ENCODE measurements at regions not wholly inside any gene's neighbourhood (a gene's known extent, or its start where the extent isn't known, plus 50 kb on each side); places are given as distances from the start of the nearest gene placed in this dataset.
A peak's percentile ranks its signal among the peaks of the same experiment; 100 is the strongest.

GRCh38 chr11:116162886-116163230 lies 609.9 kb downstream of the BUD13 start:
- Histone ChIP-seq H3K4me2 (0 out of 2 replicates have a peak overlapping the region, but pooled peaks have one; percentile 23), H3K79me2 (replicated peaks; ENCODE audit: insufficient read depth) (no peaks in the 10 kb centered on the region), H3K27ac (ENCODE audit: low read depth) (no peak overlapping the region), H3K27me3 (ENCODE audit: insufficient read depth) (no peaks in the 10 kb centered on the region), H3F3A (replicated peaks; ENCODE audit: low read depth) (no peaks in the 10 kb centered on the region), H4K20me1 (replicated peaks; ENCODE audit: insufficient read depth) (no peaks in the 10 kb centered on the region), H3K9me2 (ENCODE audit: insufficient read depth) (no peaks in the 10 kb centered on the region), H2AFZ (no peak overlapping the region), H3K4me1 (ENCODE audit: insufficient read depth) (0 out of 2 replicates have a peak, but pooled peaks cover 4% of the 10 kb centered on the region), H3K36me3 (ENCODE audit: insufficient read depth) (no peaks in the 10 kb centered on the region), H3K4me3 (no peak overlapping the region)
- ATAC-seq: peak; percentile 82
- no peaks in the 10 kb centered on the region for H3K36me3 Mint-ChIP-seq (ENCODE audit: low read depth)
- TF ChIP-seq ZNF114 (CRISPR knock-in tag; IDR thresholded peaks at IDR 0.05) (no peak), STAT1 (IDR thresholded peaks at IDR 0.05; ENCODE audit: unreplicated experiment) (no peak)
- TF ChIP-seq, protein P1, sequence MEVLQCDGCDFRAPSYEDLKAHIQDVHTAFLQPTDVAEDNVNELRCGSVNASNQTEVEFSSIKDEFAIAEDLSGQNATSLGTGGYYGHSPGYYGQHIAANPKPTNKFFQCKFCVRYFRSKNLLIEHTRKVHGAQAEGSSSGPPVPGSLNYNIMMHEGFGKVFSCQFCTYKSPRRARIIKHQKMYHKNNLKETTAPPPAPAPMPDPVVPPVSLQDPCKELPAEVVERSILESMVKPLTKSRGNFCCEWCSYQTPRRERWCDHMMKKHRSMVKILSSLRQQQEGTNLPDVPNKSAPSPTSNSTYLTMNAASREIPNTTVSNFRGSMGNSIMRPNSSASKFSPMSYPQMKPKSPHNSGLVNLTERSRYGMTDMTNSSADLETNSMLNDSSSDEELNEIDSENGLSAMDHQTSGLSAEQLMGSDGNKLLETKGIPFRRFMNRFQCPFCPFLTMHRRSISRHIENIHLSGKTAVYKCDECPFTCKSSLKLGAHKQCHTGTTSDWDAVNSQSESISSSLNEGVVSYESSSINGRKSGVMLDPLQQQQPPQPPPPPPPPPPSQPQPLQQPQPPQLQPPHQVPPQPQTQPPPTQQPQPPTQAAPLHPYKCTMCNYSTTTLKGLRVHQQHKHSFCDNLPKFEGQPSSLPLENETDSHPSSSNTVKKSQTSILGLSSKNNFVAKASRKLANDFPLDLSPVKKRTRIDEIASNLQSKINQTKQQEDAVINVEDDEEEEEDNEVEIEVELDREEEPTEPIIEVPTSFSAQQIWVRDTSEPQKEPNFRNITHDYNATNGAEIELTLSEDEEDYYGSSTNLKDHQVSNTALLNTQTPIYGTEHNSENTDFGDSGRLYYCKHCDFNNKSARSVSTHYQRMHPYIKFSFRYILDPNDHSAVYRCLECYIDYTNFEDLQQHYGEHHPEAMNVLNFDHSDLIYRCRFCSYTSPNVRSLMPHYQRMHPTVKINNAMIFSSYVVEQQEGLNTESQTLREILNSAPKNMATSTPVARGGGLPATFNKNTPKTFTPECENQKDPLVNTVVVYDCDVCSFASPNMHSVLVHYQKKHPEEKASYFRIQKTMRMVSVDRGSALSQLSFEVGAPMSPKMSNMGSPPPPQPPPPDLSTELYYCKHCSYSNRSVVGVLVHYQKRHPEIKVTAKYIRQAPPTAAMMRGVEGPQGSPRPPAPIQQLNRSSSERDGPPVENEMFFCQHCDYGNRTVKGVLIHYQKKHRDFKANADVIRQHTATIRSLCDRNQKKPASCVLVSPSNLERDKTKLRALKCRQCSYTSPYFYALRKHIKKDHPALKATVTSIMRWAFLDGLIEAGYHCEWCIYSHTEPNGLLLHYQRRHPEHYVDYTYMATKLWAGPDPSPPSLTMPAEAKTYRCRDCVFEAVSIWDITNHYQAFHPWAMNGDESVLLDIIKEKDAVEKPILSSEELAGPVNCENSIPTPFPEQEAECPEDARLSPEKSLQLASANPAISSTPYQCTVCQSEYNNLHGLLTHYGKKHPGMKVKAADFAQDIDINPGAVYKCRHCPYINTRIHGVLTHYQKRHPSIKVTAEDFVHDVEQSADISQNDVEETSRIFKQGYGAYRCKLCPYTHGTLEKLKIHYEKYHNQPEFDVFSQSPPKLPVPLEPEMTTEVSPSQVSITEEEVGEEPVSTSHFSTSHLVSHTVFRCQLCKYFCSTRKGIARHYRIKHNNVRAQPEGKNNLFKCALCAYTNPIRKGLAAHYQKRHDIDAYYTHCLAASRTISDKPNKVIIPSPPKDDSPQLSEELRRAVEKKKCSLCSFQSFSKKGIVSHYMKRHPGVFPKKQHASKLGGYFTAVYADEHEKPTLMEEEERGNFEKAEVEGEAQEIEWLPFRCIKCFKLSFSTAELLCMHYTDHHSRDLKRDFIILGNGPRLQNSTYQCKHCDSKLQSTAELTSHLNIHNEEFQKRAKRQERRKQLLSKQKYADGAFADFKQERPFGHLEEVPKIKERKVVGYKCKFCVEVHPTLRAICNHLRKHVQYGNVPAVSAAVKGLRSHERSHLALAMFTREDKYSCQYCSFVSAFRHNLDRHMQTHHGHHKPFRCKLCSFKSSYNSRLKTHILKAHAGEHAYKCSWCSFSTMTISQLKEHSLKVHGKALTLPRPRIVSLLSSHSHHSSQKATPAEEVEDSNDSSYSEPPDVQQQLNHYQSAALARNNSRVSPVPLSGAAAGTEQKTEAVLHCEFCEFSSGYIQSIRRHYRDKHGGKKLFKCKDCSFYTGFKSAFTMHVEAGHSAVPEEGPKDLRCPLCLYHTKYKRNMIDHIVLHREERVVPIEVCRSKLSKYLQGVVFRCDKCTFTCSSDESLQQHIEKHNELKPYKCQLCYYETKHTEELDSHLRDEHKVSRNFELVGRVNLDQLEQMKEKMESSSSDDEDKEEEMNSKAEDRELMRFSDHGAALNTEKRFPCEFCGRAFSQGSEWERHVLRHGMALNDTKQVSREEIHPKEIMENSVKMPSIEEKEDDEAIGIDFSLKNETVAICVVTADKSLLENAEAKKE (CRISPR knock-in tag; IDR thresholded peaks at IDR 0.05): no peak
- peaks cover 15% of the 10 kb centered on the region for H3K4me1 Mint-ChIP-seq
- peaks cover 2% of the 10 kb centered on the region for H3K27me3 Mint-ChIP-seq (ENCODE audit: insufficient read depth, low read depth, poor library complexity)
- no peak overlapping the region for H3K27ac Mint-ChIP-seq
- DNase-seq (ENCODE audit: low spot score): peak; percentile 92
- H3K4me3 Mint-ChIP-seq: peak overlapping the region; percentile 24; the same call in 1 of the 3 replicates
- no peaks in the 10 kb centered on the region for H3K9me3 Mint-ChIP-seq

DNA sequence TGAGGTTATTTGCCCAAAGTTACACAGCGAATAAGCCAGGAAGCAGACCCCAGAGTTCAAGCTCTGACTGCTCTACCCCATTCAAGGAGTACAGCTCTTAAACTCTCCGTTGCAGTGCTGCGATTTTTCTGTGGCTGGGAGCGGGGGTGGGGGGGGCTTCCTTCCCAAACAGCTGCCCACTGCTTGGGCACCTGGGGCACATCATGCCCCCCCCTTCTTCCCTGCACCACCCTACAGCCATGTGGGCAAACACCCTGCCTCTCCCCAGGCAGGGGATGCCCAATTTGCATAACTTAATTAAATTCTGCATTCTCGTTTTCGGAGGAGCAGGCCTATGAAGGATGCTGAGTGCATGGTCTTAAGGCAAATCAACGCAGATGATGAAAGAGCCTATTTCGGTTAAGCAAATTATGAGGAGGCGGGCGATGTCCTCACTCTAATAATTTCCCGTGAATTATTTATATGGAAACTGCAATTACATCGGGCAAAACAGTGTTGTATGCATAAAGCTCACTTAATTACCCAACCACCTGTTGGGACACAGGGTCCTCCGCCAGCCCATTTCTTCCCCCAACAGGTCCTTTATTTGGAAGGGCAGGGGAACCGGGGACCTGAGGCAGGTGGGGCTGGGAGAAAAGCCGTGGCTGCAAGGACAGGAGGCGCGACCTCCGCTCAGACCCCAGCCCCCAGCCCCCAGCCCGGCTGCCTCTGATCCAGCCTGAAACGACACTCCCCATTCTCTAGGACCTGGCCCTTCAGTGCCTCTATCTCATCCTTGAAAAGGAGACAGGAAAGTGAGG lies 610.5 kb downstream of the BUD13 start:
- H3K27me3 ChIP-seq (ENCODE audit: insufficient read depth): no peaks in the 10 kb centered on the region
- no peak overlapping the region for H3K4me3 ChIP-seq
- Mint-ChIP-seq H3K36me3 (ENCODE audit: low read depth) (no peaks in the 10 kb centered on the region), H3K27ac (no peak overlapping the region), H3K27me3 (ENCODE audit: insufficient read depth, low read depth, poor library complexity) (no peaks in the 10 kb centered on the region), H3K4me3 (peak overlapping the region; percentile 24; the same call in 1 of the 3 replicates), H3K4me1 (peaks cover 15% of the 10 kb centered on the region), H3K9me3 (no peaks in the 10 kb centered on the region)
- H3K9me2 ChIP-seq (ENCODE audit: insufficient read depth): no peaks in the 10 kb centered on the region
- H3F3A ChIP-seq (replicated peaks; ENCODE audit: low read depth): no peaks in the 10 kb centered on the region
- H3K36me3 ChIP-seq (ENCODE audit: insufficient read depth): no peaks in the 10 kb centered on the region
- 0 out of 2 replicates have a peak overlapping the region, but pooled peaks have one; percentile 23 for H3K4me2 ChIP-seq
- ATAC-seq (peak; percentile 51), DNase-seq (ENCODE audit: low spot score) (no peak)
- H3K4me1 ChIP-seq (ENCODE audit: insufficient read depth): 0 out of 2 replicates have a peak, but pooled peaks cover 4% of the 10 kb centered on the region
- no peaks in the 10 kb centered on the region for H3K79me2 ChIP-seq (replicated peaks; ENCODE audit: insufficient read depth)
- no peak overlapping the region for H3K27ac ChIP-seq (ENCODE audit: low read depth)
- H4K20me1 ChIP-seq (replicated peaks; ENCODE audit: insufficient read depth): no peaks in the 10 kb centered on the region
- TF ChIP-seq REST (IDR thresholded peaks at IDR 0.05; ENCODE audit: unreplicated experiment): no peak
- no peak for TF ChIP-seq POLR2AphosphoS5 (IDR thresholded peaks at IDR 0.05; ENCODE audit: low read depth)
- no peak for TF ChIP-seq EZH2phosphoT487 (IDR thresholded peaks at IDR 0.05; ENCODE audit: unreplicated experiment)
- TF ChIP-seq JUNB (IDR thresholded peaks at IDR 0.05; ENCODE audit: unreplicated experiment): no peak
- no peak for TF ChIP-seq EZH2 (IDR thresholded peaks at IDR 0.05; ENCODE audit: low read depth, unreplicated experiment)
- no peak for TF ChIP-seq STAT1 (IDR thresholded peaks at IDR 0.05; ENCODE audit: unreplicated experiment)
- no peak for TF ChIP-seq ZNF331 (CRISPR knock-in tag; IDR thresholded peaks at IDR 0.05; ENCODE audit: low read depth)
- no peak overlapping the region for H2AFZ ChIP-seq
